OCI-LY7 (cell line): ENCODE measurements at regions not wholly inside any gene's neighbourhood (a gene's known extent, or its start where the extent isn't known, plus 50 kb on each side); places are given as distances from the start of the nearest gene placed in this dataset.

Experiments
- CTCF ChIP-seq: fragments of 200-600 bp; sonication (generic); conservative IDR thresholded peaks from 2 replicates; pipeline ENCODE4 v1.5.1; 2014; ENCODE audit warnings: mild to moderate bottlenecking, antibody characterized with exemption, low read length, moderate library complexity, mixed read lengths
- EZH2phosphoT487 ChIP-seq: fragments of 200-600 bp; sonication (generic); IDR thresholded peaks from 2 replicates; pipeline ENCODE4 v1.6.1; 2018; ENCODE audit warnings: low read depth, borderline replicate concordance, mild to moderate bottlenecking, mixed run types, antibody characterized with exemption, low read length, moderate library complexity, mixed read lengths

- no peak for TF ChIP-seq CTCF
- TF ChIP-seq EZH2phosphoT487: no peak
These were observed 169.9 kb downstream of the SNX10 start for GRCh38 chr7:26461518-26461917.
